C4-2B (cell line): ENCODE measurements at regions not wholly inside any gene's neighbourhood (a gene's known extent, or its start where the extent isn't known, plus 50 kb on each side); places are given as distances from the start of the nearest gene placed in this dataset.

Source experiments
- CTCF ChIP-seq: fragments of 450-650 bp; conservative IDR thresholded peaks from 2 replicates; pipeline ENCODE4 v1.5.1; 2017; ENCODE audit warnings: mild to moderate bottlenecking
- ZFX ChIP-seq: fragments of 450-650 bp; IDR thresholded peaks from 2 replicates; pipeline ENCODE4 v1.6.1; 2017

GRCh38 chr9:26694381-26695297 is 198.0 kb downstream of the CAAP1 start:
- TF ChIP-seq CTCF: no peak
- no peak for TF ChIP-seq ZFX
